22Rv1 (cell line): ENCODE measurements at regions not wholly inside any gene's neighbourhood (a gene's known extent, or its start where the extent isn't known, plus 50 kb on each side); places are given as distances from the start of the nearest gene placed in this dataset.

ENCODE experiments used
- CTCF ChIP-seq: fragments of 450-650 bp; IDR thresholded peaks from 2 replicates; pipeline ENCODE4 v1.5.1; 2017; ENCODE audit warnings: mild to moderate bottlenecking
- ZFX ChIP-seq: fragments of 450-650 bp; IDR thresholded peaks from 2 replicates; pipeline ENCODE4 v1.6.1; 2017; ENCODE audit warnings: antibody characterized with exemption, borderline replicate concordance

GRCh38 chrX:131356725-131357124 is 67.6 kb upstream of the IGSF1 start:
- TF ChIP-seq CTCF, result no peak
- TF ChIP-seq ZFX, result no peak
